Skin of body (tissue), 1 donor: ENCODE measurements at regions not wholly inside any gene's neighbourhood (a gene's known extent, or its start where the extent isn't known, plus 50 kb on each side); places are given as distances from the start of the nearest gene placed in this dataset.

Experiments used
- DNase-seq: peaks from one replicate; lab custom pipeline; 2025; lab: John Stamatoyannopoulos, UW

- DNase-seq = no peak
These were observed 51.3 kb downstream of the GADD45G start for GRCh38 chr9:89655990-89656657.

- DNase-seq = no peak
These were observed 52.5 kb downstream of the GADD45G start for GRCh38 chr9:89657295-89657694.

GRCh38 chr9:89657765-89658164 lies 53.0 kb downstream of the GADD45G start:
- DNase-seq = no peak

GRCh38 chr9:89658401-89658800 lies 53.6 kb downstream of the GADD45G start:
- no peak for DNase-seq

DNA sequence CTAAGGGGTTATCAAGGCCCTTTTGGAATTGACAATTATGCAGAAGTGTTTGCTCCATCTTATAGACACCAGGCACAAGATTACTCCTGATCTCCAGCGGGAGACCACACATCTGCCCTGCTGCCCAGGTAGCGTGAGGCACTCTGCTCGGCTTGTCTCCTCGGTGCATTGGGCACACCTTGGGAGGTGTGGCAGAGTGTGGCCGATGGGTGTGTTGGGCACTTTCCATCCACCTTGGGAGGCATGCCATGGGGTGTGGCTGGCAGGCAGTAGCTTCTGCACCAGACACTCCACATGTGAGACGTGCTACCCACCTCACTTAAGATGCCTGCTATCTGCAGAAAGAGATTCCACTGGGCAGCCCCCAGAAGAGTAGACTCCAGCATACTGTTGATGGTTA lies 54.1 kb downstream of the GADD45G start:
- no peak for DNase-seq

- no peak for DNase-seq
These were observed 54.7 kb downstream of the GADD45G start for GRCh38 chr9:89659473-89659872.

- DNase-seq = no peak
These were observed 55.3 kb downstream of the GADD45G start for GRCh38 chr9:89659891-89660685.

DNA sequence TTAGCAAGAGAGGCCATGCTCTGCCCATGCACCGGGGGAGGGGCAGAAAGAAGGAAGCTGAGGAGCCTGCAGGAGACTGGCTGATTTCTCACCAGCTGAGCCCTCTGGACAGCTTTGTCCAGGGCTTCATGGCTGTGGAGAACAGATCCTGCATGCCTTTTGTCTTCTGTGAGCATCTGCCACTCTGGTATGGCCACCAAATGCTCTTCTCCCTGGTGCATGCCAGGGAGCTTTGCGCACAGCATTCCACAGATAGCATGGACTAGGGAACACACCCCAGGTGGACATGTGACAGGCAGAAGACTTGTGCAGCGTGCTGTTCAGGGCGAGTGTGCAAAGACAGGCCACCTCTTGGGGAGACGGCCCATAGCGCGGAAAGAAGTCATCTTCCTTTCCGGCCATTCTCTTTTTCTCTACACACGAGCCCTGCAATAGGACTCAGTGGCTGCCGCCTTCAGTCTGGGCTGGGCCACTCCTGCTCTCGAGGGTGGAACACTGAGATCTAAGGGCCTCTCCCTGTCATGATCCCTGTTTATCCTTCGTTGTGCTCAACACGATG lies 56.7 kb downstream of the GADD45G start:
- no peak for DNase-seq

DNA sequence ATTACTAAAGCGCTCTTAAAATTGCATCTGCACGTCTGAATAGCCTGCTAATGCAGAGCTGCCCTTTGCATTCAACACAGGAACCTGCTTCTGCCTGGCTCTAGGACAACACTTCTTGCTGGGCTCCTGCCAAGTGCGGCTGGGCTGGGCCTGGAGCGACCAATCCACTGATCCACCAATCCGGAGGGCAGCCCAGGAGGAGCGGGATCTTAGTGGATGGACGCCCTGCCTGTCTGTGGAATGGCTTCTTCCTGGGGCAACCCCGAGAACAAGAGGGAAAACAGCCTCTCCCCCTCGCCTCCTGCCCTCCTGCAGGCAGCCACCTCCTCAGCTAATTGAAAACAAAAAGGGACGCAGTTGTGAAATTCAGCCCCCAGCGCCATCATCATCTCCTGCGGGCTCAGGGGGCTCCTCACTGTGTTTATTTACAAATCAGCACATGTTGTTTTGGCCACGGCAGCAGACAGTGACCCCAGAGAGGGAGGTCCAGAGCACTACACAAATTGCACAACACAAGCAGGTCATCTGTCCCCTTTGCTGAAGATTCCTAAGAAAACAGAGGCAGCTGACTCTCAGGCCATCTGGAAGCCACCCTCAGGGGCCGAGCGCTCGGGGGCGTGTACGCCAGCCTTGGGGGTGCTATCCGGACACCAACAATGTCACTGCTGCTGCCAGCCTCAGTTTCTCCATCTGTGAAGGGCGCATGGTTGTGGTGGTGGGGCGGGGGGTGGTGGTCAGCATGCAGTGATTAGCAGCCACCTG lies 57.3 kb downstream of the GADD45G start:
- peak; percentile 93 for DNase-seq

DNA sequence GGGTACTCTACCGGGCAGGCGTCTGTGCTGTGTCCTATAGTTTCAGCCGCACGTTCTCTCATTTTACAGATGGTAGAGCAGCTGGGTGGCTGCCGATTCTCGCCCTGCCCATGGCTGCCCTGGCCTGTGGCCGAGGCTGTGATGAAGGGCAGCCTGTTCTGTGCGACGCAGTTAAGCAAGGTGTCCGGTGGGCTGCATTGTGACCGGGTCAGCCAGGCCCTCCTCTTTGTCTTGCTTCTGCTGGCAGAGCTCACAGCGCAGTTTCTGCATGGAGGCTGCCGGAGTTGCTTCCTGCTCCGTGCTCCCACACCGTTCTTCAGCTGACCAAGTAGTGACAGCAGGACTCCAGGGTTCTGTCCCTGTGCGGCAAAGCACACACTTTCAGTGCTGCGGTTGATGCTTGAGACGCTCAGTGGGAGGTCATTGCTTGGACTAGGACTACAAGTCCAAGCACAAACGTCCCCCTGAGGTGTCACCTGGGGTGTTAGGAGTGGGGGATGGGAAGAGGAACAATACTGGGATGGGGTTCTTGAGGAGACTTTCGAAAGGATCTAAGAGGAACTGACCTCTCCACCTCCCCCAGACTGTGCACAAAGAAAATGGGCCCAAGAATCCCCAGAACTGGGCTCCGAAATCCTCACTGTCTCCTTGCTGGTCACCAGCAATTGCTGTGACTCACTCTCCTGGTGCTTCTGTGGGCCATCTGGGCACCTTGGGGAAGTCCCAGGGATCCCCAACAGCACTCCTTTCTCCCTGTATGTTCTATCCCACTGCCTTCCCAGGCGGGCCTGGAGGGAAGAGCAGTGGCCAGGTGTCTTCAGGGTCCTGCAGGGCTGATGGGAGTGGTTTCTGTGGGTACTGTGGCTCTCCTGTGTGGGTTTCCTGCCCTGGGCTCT lies 58.2 kb downstream of the GADD45G start:
- no peak for DNase-seq

DNA sequence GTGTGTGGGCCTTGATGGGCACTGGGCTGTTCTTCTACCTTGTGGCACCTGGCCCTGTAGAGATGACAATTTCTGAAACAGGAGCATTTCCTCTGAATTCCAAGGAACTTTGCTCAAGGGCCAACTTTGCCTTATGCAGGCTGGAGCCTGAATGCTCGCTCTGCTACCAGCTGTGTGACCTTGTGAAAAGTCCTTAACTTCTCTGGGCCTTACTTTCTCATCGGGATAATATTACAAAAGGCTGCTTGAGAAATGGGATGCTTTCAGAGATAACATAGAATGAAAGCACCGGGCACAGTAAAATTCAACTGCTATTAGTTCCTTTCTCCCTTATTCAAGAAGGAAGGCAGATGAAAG lies 58.8 kb downstream of the GADD45G start:
- DNase-seq = no peak

GRCh38 chr9:89664010-89664409 lies 59.2 kb downstream of the GADD45G start:
- no peak for DNase-seq

DNA sequence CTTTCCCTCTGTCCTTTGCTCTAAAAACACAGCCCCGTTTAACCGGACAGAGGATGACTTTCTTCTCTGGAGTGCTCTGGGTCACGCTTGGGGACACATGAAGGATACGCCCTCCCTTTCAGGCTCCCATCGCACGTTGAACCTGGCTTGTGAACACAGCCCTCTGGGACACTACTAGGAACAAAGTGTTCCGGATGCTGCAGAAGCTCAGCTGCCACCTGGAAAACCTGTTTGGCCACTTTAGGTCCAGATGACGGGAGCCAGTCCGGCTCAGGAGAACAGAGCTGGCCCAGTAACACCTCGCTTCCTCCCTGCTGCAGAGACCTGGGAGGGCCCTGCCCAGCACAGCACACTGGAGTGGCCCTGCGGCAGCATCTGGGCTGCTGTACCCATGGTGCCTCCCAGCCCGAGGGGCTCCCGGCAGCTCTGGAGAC lies 60.1 kb downstream of the GADD45G start:
- no peak for DNase-seq

DNA sequence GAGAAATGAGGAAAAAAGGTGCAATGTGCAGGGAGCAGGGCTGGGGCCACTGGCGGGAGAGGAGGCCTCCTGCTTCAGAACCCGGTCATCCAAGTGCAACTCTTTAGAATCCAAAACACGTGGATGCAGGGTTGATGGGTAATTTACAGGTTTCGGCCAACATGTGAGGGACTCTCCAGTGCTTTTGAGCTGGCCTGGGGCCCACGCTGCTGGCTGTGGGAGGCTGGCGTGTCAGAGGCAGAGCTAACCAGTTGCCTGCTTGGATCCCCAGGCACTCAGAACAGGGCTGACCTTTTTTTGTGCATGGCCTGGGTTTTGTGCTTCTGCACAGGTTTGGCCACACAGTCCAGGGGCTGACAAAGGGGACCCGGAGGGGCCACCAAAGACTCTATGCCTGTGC lies 61.6 kb downstream of the GADD45G start:
- DNase-seq = no peak

GRCh38 chr9:89666950-89667349 lies 62.1 kb downstream of the GADD45G start:
- DNase-seq = no peak

GRCh38 chr9:89667726-89668125 lies 62.9 kb downstream of the GADD45G start:
- DNase-seq = no peak

GRCh38 chr9:89668216-89668865 lies 63.5 kb downstream of the GADD45G start:
- DNase-seq = no peak

DNA sequence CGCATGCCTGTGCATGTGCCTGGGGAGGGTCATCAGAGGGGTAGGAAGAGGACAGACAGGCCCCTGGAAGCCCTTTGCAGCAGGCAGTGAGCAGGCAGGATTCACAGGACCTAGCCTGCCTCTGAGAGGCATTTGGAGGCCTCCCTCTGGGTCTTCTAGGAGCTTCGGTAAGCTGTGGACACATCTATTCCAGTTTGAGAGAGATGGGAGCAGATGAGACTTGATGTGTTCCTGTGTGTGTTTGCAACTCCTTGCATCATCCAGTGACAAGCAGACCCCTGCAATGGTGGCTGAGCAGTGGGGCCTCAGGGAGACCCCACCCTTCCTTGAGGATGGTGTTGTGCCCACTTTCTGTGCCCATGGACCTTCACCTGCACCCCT lies 64.0 kb downstream of the GADD45G start:
- no peak for DNase-seq

DNA sequence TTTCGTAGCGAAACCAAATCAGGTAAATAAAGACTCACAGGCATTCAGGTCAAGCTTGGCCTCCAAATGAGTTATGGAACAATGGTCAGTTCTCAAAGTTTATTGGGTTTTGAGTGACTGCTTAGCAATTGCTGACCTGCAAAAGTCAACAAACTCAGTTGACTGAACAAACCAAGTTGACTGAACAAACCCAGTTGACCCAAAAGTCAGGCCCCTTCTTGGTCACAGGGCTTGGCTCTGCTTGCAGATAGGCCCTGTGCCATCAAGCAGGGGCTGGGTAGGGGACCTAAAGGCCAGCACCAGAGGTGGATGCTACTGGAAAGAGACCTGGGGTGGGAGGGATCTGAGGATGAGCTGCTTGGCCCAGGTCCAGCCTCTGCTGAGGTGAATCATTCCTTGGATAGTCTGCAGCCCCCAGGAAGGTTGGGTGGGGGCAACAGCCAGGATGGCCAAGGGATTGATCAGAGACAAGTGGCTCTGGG lies 64.6 kb downstream of the GADD45G start:
- DNase-seq = no peak

- DNase-seq = no peak
These were observed 65.3 kb downstream of the GADD45G start for GRCh38 chr9:89670114-89670513.
